ENCODE measurements at regions not wholly inside any gene's neighbourhood (a gene's known extent, or its start where the extent isn't known, plus 50 kb on each side); places are given as distances from the start of the nearest gene placed in this dataset.
A peak's percentile ranks its signal among the peaks of the same experiment; 100 is the strongest.

DNA sequence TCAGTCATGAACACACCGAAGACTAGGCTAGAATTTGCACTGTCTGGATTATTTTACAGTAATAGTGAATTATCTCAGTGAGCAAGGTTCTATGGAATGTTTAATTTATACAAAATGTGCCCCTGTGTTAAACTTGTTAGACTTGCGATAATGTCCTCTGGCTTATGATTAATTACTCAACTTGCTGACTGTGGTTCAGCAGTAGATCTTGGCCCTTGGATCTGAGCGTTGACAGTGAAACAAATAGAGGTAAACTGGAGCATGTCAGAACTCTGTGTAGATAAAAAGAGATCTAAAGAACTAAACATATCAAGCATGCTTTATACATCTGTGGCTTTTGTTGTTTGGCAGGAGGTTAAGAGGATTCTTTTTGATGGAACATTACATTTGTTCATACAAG, 407.6 kb downstream of the DSEL start:
- Histone ChIP-seq H3K4me1 (ENCODE audit: low read length) (no peaks in the 10 kb centered on the region), H4K20me1 (ENCODE audit: insufficient read depth, low read length) (no peaks in the 10 kb centered on the region)
- TF ChIP-seq EZH2phosphoT487 (IDR thresholded peaks at IDR 0.05; ENCODE audit: low read length) (no peak), EZH2 (optimal IDR thresholded peaks at IDR 0.05; ENCODE audit: low read depth, low read length) (no peak)
- TF ChIP-seq, protein P1, sequence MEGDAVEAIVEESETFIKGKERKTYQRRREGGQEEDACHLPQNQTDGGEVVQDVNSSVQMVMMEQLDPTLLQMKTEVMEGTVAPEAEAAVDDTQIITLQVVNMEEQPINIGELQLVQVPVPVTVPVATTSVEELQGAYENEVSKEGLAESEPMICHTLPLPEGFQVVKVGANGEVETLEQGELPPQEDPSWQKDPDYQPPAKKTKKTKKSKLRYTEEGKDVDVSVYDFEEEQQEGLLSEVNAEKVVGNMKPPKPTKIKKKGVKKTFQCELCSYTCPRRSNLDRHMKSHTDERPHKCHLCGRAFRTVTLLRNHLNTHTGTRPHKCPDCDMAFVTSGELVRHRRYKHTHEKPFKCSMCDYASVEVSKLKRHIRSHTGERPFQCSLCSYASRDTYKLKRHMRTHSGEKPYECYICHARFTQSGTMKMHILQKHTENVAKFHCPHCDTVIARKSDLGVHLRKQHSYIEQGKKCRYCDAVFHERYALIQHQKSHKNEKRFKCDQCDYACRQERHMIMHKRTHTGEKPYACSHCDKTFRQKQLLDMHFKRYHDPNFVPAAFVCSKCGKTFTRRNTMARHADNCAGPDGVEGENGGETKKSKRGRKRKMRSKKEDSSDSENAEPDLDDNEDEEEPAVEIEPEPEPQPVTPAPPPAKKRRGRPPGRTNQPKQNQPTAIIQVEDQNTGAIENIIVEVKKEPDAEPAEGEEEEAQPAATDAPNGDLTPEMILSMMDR (IDR thresholded peaks at IDR 0.05; ENCODE audit: low read length) = no peak

DNA sequence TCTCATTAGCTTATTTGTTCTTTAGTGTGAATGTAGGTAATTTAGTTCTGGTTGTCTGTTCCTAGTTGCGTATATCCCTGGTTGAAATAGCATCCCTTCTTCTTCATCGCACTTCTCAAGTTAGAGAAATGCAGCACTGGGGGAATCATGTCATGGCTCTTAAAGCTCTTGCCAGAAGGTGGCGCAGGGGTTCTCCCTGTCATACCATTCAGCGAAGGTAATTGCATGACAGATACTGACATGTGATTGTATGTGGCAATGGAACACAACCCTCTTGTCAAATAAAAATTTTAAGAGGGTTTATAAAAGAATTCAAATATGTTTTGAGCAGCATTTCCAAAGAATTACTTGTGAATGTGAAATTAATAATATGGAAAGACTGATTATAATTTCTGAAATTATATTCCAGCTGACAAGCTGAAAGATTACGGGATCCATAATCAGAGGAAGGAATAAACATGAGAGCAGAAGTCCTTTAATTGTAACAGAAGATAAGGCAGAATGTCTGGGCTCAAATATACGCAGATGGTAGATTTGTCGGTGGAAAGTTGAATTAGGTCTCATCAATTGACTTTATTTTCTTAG, 411.7 kb downstream of the DSEL start:
- no peak overlapping the region for H3K4me2 ChIP-seq (ENCODE audit: low read depth, low read length)
- no peaks in the 10 kb centered on the region for H3K9me3 ChIP-seq (replicated peaks; ENCODE audit: insufficient read depth, low read length)
- no peaks in the 10 kb centered on the region for H3F3A ChIP-seq (ENCODE audit: insufficient read depth, low read length)
- H3K4me3 ChIP-seq (ENCODE audit: low read length) = no peak overlapping the region
- no peak overlapping the region for H3K27ac ChIP-seq (ENCODE audit: low read length)
- TF ChIP-seq, protein P1 (IDR thresholded peaks at IDR 0.05; ENCODE audit: low read length) = peak; percentile 73
- TF ChIP-seq EZH2 (optimal IDR thresholded peaks at IDR 0.05; ENCODE audit: low read depth, low read length) = no peak
- no peak overlapping the region for H2AFZ ChIP-seq (ENCODE audit: low read length)
- no peaks in the 10 kb centered on the region for H3K27me3 ChIP-seq (replicated peaks; ENCODE audit: insufficient read depth, low read length)
- no peaks in the 10 kb centered on the region for H3K4me1 ChIP-seq (ENCODE audit: low read length)
- H3K36me3 ChIP-seq (replicated peaks; ENCODE audit: insufficient read depth, low read length) = no peaks in the 10 kb centered on the region
- no peaks in the 10 kb centered on the region for H3K79me2 ChIP-seq (ENCODE audit: low read length)
- H3K9ac ChIP-seq (ENCODE audit: low read length) = no peak overlapping the region
- no peaks in the 10 kb centered on the region for H4K20me1 ChIP-seq (ENCODE audit: insufficient read depth, low read length)
- H3K9me2 ChIP-seq (replicated peaks; ENCODE audit: insufficient read depth, low read length) = no peaks in the 10 kb centered on the region
- DNase-seq = peak; percentile 54

More for the DNA sequence above, 407.6 kb downstream of the DSEL start:
- no peak overlapping the region for H3K4me3 ChIP-seq (ENCODE audit: low read length)
- no peak overlapping the region for H3K4me2 ChIP-seq (ENCODE audit: low read depth, low read length)
- DNase-seq = no peak
- H3K36me3 ChIP-seq (replicated peaks; ENCODE audit: insufficient read depth, low read length) = no peaks in the 10 kb centered on the region
- no peak overlapping the region for H2AFZ ChIP-seq (ENCODE audit: low read length)
- H3K79me2 ChIP-seq (ENCODE audit: low read length) = no peaks in the 10 kb centered on the region
- no peak overlapping the region for H3K27ac ChIP-seq (ENCODE audit: low read length)
- no peaks in the 10 kb centered on the region for H3K27me3 ChIP-seq (replicated peaks; ENCODE audit: insufficient read depth, low read length)
- H3F3A ChIP-seq (ENCODE audit: insufficient read depth, low read length) = no peaks in the 10 kb centered on the region
- H3K9ac ChIP-seq (ENCODE audit: low read length) = no peak overlapping the region
- H3K9me3 ChIP-seq (replicated peaks; ENCODE audit: insufficient read depth, low read length) = no peaks in the 10 kb centered on the region
- no peaks in the 10 kb centered on the region for H3K9me2 ChIP-seq (replicated peaks; ENCODE audit: insufficient read depth, low read length)

DNA sequence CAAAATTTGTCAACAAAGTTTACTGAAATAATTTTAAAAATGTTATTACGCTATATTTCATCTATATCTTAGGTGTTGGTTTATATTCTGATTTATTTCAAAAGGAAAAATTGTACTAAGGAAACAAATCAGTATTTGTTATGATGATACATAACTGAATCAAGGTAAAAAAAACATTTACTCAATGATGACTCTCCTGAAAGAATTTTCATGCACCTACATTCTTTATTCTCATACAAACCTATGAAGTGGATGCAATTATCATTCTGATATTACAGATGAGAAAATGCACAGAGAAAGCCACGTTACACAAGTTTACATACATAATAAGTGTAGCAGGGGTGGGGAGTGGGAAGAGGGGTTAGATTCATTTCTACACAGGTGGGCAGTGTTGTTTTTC, 422.4 kb downstream of the DSEL start:
- Histone ChIP-seq H3K9me3 (replicated peaks; ENCODE audit: insufficient read depth, low read length) (no peaks in the 10 kb centered on the region), H2AFZ (ENCODE audit: low read length) (no peak overlapping the region), H4K20me1 (ENCODE audit: insufficient read depth, low read length) (no peaks in the 10 kb centered on the region), H3K4me2 (ENCODE audit: low read depth, low read length) (no peak overlapping the region), H3K9me2 (replicated peaks; ENCODE audit: insufficient read depth, low read length) (no peaks in the 10 kb centered on the region), H3K4me1 (ENCODE audit: low read length) (0 out of 2 replicates have a peak, but pooled peaks cover 3% of the 10 kb centered on the region), H3K27me3 (replicated peaks; ENCODE audit: insufficient read depth, low read length) (no peaks in the 10 kb centered on the region), H3K4me3 (ENCODE audit: low read length) (no peak overlapping the region), H3K36me3 (replicated peaks; ENCODE audit: insufficient read depth, low read length) (no peaks in the 10 kb centered on the region), H3K27ac (ENCODE audit: low read length) (no peak overlapping the region), H3K9ac (ENCODE audit: low read length) (no peak overlapping the region), H3K79me2 (ENCODE audit: low read length) (no peaks in the 10 kb centered on the region), H3F3A (ENCODE audit: insufficient read depth, low read length) (no peaks in the 10 kb centered on the region)
- TF ChIP-seq, protein P1 (IDR thresholded peaks at IDR 0.05; ENCODE audit: low read length) = no peak
- TF ChIP-seq EZH2 (optimal IDR thresholded peaks at IDR 0.05; ENCODE audit: low read depth, low read length) (no peak), EZH2phosphoT487 (IDR thresholded peaks at IDR 0.05; ENCODE audit: low read length) (no peak)
- no peak for DNase-seq
